SH-SY5Y (cell line): ENCODE measurements at regions not wholly inside any gene's neighbourhood (a gene's known extent, or its start where the extent isn't known, plus 50 kb on each side); places are given as distances from the start of the nearest gene placed in this dataset.
A peak's percentile ranks its signal among the peaks of the same experiment; 100 is the strongest.

Experiments used
- GATA2 ChIP-seq: IDR thresholded peaks from 2 replicates; pipeline ENCODE4 v1.6.1; 2011; ENCODE audit warnings: mild to moderate bottlenecking, low read depth, low read length
- GATA3 ChIP-seq: IDR thresholded peaks from 2 replicates; pipeline ENCODE4 v1.6.1; 2011; ENCODE audit warnings: low read depth, mild to moderate bottlenecking, low read length, moderate library complexity

GRCh38 chr10:57707300-57707658 is 560.4 kb downstream of the IPMK start:
- TF ChIP-seq GATA2: no peak
- TF ChIP-seq GATA3: no peak

GRCh38 chr10:57706576-57707299 is 561.0 kb downstream of the IPMK start:
- TF ChIP-seq GATA2 (no peak), GATA3 (no peak)

DNA sequence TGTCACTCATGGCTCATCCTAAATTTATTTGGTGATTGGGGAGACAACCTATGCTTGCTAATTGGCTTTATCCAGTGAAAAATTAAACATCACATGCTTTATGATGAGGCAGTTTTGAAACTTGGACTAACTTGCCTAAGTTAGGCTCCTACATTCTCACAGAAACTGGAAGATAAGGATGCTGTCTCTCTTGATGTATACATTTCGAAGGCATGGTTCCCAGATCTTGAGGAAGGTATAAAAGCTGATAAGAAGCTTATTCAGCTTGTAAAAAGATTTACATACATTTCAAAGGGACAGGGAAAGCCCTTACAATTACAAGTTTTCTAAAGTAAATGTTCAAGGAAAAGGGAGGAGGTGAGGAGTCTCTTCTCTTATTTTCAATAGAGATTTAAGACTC is 561.7 kb downstream of the IPMK start:
- TF ChIP-seq GATA3 (no peak), GATA2 (no peak)

DNA sequence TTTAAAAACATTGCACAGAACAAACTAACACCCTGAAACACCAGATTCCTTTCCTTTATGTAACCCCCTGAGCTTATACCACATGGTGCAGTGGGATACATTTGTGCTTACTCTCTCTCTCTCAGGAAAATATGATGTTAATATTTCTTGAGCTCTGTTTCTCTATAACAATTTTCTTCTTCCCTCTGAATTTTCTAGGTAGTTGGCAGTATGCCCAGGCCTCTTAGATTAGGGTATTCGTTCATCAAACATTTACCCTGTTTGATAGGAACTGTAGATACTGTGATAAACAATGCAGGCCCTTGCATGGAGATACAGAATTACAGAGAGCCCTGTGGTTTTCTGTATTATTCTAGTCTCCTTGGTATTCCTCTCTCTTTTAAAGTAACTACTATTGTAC is 567.8 kb downstream of the IPMK start:
- TF ChIP-seq GATA2: peak; percentile 29; the same call in 1 of the 2 replicates
- TF ChIP-seq GATA3: peak; percentile 69; the same call in 1 of the 2 replicates

GRCh38 chr10:57696641-57697040 is 571.1 kb downstream of the IPMK start:
- TF ChIP-seq GATA2 (no peak), GATA3 (no peak)

- TF ChIP-seq GATA2 (no peak), GATA3 (no peak)
Observed at GRCh38 chr10:57694956-57695608, 572.6 kb downstream of the IPMK start.

- no peak for TF ChIP-seq GATA2
- no peak for TF ChIP-seq GATA3
Observed at GRCh38 chr10:57692255-57692980, 575.3 kb downstream of the IPMK start.

DNA sequence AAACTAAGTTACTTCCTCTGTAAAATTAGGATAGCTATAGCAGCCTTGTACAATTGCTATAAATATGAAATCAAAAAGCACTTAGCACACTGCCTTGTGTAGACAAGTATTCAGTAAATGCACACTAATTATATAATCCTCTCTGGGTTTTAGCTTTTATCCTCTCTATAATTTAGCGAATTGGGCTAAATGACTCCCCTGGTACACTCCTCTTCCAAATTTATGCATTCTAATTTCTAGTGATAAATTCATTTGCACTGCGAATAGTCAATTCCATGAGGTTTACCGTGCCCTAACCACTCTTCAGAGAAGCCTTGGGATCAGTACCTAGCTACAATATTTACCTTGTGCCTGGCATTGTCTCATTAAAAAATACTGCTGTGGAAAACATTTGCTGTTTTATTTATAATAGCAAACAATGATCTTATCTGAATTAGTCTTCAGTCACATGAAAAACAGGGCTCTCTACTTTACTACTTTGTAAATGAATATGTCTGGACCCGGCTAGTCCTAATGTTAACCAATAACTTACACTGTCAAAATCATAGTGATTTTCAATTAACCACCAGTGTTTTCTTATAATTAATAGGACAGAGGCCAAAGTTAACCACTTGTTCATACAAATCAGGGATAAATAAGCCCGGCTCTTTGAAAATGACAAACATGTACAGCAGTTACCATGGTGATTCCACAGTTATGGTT is 577.9 kb downstream of the IPMK start:
- TF ChIP-seq GATA3 (no peak), GATA2 (no peak)

- TF ChIP-seq GATA2 (no peak), GATA3 (no peak)
Observed at GRCh38 chr10:57679916-57680315, 587.8 kb downstream of the IPMK start.

GRCh38 chr10:57675125-57675524 is 592.6 kb downstream of the IPMK start:
- TF ChIP-seq GATA3: no peak
- TF ChIP-seq GATA2: no peak

DNA sequence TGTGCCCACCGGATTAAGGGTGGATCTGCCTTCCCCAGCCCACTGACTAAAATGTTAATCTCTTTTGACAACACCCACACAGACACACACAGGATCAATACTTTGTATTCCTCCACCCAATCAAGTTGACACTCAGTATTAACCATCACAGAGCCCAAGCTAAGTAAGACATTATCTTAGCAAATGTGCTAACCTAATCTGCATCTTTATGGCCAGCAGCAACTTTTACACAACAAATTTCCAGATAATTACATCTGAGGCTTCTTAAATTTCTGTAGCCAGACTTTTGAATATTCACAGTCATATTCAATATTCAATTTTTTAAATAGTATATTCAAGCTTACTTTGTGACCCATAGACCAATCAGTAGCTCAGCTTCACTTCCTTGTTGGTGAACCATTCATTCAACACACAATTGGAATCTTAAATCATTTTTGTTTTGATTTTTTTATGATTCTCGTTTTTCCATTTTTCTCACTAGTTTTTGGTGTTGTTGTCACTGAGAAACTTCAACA is 594.2 kb downstream of the IPMK start:
- TF ChIP-seq GATA2: no peak
- TF ChIP-seq GATA3: no peak

GRCh38 chr10:57664815-57665214 is 602.9 kb downstream of the IPMK start:
- TF ChIP-seq GATA2 (no peak), GATA3 (no peak)

DNA sequence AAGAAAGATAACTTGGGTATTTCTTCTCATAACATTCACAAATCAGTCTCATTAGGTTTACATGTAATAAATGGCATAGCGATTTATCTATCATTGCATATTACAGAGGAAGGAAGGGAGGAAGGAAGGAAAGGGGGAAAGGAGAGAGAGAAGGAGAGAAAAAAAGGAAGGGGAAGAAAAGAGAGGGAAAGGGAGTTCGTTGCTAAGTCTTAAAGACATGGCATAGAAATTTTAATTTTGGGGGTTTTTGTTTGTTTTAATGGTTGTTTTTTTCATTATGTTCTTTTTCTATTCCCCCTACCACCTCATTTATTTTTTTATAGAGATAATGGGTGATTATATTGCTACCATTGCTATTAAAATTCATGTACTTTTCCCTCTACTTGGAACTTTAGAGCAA is 604.3 kb downstream of the IPMK start:
- TF ChIP-seq GATA3: no peak

- TF ChIP-seq GATA3: no peak
- no peak for TF ChIP-seq GATA2
Observed at GRCh38 chr10:57661206-57661605, 606.5 kb downstream of the IPMK start.
